HepG2 (cell line): ENCODE measurements at regions not wholly inside any gene's neighbourhood (a gene's known extent, or its start where the extent isn't known, plus 50 kb on each side); places are given as distances from the start of the nearest gene placed in this dataset.
A peak's percentile ranks its signal among the peaks of the same experiment; 100 is the strongest.

Experiments
- ARID5B ChIP-seq: IDR thresholded peaks from 2 replicates; pipeline ENCODE4 v1.4.0; 2020; ENCODE audit warnings: mild to moderate bottlenecking, missing genetic modification reagents
- ATF2 ChIP-seq: sonication (generic); formaldehyde crosslinking; IDR thresholded peaks from 2 replicates; pipeline ENCODE4 v1.4.0; 2020; ENCODE audit warnings: missing genetic modification reagents
- BATF2 ChIP-seq: sonication (generic); formaldehyde crosslinking; IDR thresholded peaks from 2 replicates; pipeline ENCODE4 v1.8.0; 2022; ENCODE audit warnings: mild to moderate bottlenecking, missing genetic modification reagents, moderate library complexity
- CENPT ChIP-seq: sonication (generic); formaldehyde crosslinking; IDR thresholded peaks from 2 replicates; pipeline ENCODE4 v1.8.0; 2022; ENCODE audit warnings: low read depth, mild to moderate bottlenecking, moderate library complexity, missing genetic modification reagents
- FOXC1 ChIP-seq: sonication (generic); formaldehyde crosslinking; IDR thresholded peaks from 2 replicates; pipeline ENCODE4 v1.8.0; 2022; ENCODE audit warnings: mild to moderate bottlenecking, missing genetic modification reagents, borderline replicate concordance
- HNF1B ChIP-seq: sonication (generic); formaldehyde crosslinking; IDR thresholded peaks from 2 replicates; pipeline ENCODE4 v1.5.1; 2020; ENCODE audit warnings: mild to moderate bottlenecking, moderate library complexity, missing genetic modification reagents
- IKZF1 ChIP-seq: fragments of 450-650 bp; IDR thresholded peaks from 2 replicates; pipeline ENCODE4 v1.7.1; 2016
- IRF9 ChIP-seq: sonication (generic); formaldehyde crosslinking; IDR thresholded peaks from 2 replicates; pipeline ENCODE4 v1.8.0; 2022; ENCODE audit warnings: missing genetic modification reagents, mild to moderate bottlenecking, borderline replicate concordance
- KDM1A ChIP-seq: IDR thresholded peaks from 2 replicates; pipeline ENCODE4 v1.6.1; 2016; ENCODE audit warnings: missing compliant biosample characterization
- PHF5A ChIP-seq: IDR thresholded peaks from one replicate; pipeline ENCODE4 v1.6.1; 2018; ENCODE audit warnings: low read depth, missing genetic modification reagents; ENCODE audit not compliant: unreplicated experiment
- SP5 ChIP-seq: IDR thresholded peaks from 2 replicates; pipeline ENCODE4 v1.6.1; 2016; ENCODE audit warnings: low read depth, borderline replicate concordance
- SPEN ChIP-seq: sonication (generic); formaldehyde crosslinking; IDR thresholded peaks from 2 replicates; pipeline ENCODE4 v1.5.1; 2020; ENCODE audit warnings: low read depth, mild to moderate bottlenecking, missing genetic modification reagents
- ZBTB33 ChIP-seq: sonication (generic); formaldehyde crosslinking; IDR thresholded peaks from 2 replicates; pipeline ENCODE4 v1.4.0; 2020; ENCODE audit warnings: missing genetic modification reagents
- ZEB1 ChIP-seq: IDR thresholded peaks from 2 replicates; pipeline ENCODE4 v1.6.1; 2012; ENCODE audit warnings: mild to moderate bottlenecking, low read depth, inconsistent platforms; ENCODE audit not compliant: insufficient replicate concordance
- ZNF101 ChIP-seq: sonication (generic); formaldehyde crosslinking; IDR thresholded peaks from 2 replicates; pipeline ENCODE4 v1.4.0; 2020; ENCODE audit warnings: mild to moderate bottlenecking, low read depth, missing genetic modification reagents, borderline replicate concordance
- ZNF292 ChIP-seq: sonication (generic); formaldehyde crosslinking; IDR thresholded peaks from 2 replicates; pipeline ENCODE4 v1.8.1; 2022; ENCODE audit warnings: mild to moderate bottlenecking, low read depth, missing genetic modification reagents, borderline replicate concordance
- ZNF296 ChIP-seq: sonication (generic); formaldehyde crosslinking; conservative IDR thresholded peaks from 2 replicates; pipeline ENCODE4 v1.5.0; 2020; ENCODE audit warnings: mild to moderate bottlenecking, missing genetic modification reagents
- ZNF724P ChIP-seq: sonication (generic); formaldehyde crosslinking; IDR thresholded peaks from 2 replicates; pipeline ENCODE4 v1.8.0; 2022; ENCODE audit warnings: missing genetic modification reagents, borderline replicate concordance

- TF ChIP-seq IKZF1 (no peak), ZNF724P (CRISPR knock-in tag) (no peak), ZNF292 (CRISPR knock-in tag) (no peak), SP5 (CRISPR knock-in tag) (0 out of 2 replicates have a peak, but pooled peaks have one; percentile 31), PHF5A (no peak), BATF2 (CRISPR knock-in tag) (no peak), ZNF101 (CRISPR knock-in tag) (no peak), HNF1B (CRISPR knock-in tag) (0 out of 2 replicates have a peak, but pooled peaks have one; percentile 17), SPEN (no peak), ATF2 (CRISPR knock-in tag) (no peak), CENPT (no peak), FOXC1 (CRISPR knock-in tag) (no peak), ZNF296 (CRISPR knock-in tag) (no peak), ZEB1 (peak; percentile 41), ZBTB33 (no peak), KDM1A (CRISPR knock-in tag) (no peak), IRF9 (CRISPR knock-in tag) (no peak), ARID5B (CRISPR knock-in tag) (peak; percentile 69)
Measured at GRCh38 chr2:85954590-85955458, 66.0 kb upstream of the ST3GAL5 start (continued).
